GM19238 (cell line): ENCODE measurements at regions not wholly inside any gene's neighbourhood (a gene's known extent, or its start where the extent isn't known, plus 50 kb on each side); places are given as distances from the start of the nearest gene placed in this dataset.
"Not testable (repeated sequence)": the region's sequence is repeated elsewhere in the genome, so short reads cannot be mapped to it uniquely, and the experiment has no call there.

Experiments
- DNase-seq: peaks from one replicate; pipeline ENCODE4 v3.0.0; 2011; ENCODE audit warnings: low spot score; ENCODE audit not compliant: insufficient read length

DNA sequence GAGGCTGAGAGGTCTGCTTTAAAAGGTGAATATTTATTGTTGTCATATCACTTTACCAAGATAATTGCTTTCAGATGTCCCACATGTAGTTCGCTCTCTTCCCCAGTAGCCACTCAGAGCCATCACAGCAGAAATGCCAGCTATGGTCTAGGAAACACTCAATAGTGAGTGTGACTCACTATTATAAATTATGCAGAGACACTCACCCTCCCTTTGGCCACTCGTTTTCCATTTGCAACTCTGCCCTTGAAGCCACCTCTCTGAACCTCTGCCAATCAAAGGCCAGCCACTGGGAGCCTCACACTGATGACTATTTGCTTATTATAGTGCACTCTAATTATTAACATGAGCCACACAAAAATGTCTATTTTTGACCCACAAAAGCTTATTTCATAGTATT is 328.1 kb upstream of the ATP10A start:
- no peak for DNase-seq

DNA sequence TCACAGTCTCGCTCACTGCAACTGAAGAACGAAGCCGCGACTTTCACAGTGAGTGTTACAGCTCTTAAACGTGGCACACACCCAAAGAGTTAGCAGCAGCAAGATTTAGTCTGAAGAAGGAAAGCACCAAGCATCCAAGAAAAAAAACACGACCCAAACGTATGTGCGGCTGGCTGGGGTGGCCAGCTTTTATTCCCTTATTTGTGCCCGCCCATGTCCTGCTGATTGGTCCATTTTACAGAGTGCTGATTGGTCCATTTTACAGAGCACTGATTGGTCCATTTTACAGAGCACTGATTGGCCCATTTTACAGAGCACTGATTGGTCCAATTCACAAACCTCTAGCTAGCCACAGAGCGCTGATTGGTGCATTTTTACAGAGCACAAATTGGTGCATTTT is 323.0 kb upstream of the ATP10A start:
- DNase-seq = not testable (repeated sequence)

DNA sequence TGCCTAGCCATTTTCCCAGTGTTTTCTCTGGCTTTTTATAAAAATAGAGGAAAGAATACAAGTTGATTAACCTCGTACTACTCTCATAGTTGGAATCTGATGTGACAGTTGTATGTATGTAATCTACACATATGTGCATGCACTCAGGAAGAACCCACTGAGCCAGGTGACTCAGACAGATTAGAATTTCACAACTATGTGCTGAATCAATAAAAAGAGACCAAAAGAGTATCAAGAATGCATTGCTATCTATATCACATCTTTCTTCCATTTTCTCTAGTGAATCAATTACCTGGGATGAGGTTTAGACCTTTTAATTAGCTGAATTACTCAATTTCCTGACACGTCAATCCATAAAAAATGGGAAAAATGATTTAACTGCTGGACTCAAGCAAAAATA is 319.3 kb upstream of the ATP10A start:
- DNase-seq = no peak

DNA sequence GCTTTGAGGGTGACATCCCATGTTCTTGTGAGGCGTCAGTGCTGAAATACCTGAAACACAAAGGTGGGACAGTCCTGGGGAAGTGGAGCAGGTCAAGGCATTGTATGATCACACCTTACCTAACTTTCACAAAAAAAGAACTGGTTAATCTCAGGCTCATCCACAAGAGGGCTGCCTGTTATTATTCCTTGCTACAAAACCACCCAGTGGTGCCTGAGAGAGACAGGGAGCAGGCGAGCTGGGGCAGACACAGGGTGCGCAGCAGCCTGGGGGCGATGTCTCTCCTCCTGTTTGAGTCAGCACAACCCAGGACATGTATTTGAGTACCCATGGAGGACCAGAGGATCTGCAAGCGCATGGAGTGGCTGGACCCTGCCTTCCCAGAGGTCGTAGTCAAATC is 316.8 kb upstream of the ATP10A start:
- no peak for DNase-seq

DNA sequence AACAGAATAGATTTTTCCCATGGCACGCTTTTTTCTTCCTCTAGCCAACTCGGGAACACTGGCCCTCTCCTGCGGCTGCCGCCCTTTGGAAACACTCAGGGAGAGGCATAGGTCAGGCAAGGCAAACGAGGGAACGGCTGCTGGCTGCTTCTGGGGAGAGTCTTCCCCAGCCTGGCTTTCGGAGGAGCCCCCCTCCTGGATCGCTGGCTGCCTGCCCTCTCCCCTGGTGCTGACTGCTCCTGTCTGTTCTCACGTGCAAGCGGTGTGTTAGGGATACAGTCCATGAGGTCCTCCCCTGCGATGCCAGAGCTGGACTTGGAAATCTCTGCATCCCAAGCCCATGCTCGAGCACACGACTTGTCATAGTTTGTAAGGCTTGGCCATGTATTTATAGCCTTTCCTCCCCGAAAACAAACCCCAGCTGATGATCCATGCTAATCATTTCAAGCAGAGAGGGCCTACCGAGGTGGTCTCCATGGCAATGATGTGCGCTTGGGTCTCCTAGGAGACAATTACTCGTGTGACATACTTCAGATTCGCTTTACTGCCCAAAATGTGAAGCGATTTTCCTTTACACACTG is 315.6 kb upstream of the ATP10A start:
- no peak for DNase-seq

DNA sequence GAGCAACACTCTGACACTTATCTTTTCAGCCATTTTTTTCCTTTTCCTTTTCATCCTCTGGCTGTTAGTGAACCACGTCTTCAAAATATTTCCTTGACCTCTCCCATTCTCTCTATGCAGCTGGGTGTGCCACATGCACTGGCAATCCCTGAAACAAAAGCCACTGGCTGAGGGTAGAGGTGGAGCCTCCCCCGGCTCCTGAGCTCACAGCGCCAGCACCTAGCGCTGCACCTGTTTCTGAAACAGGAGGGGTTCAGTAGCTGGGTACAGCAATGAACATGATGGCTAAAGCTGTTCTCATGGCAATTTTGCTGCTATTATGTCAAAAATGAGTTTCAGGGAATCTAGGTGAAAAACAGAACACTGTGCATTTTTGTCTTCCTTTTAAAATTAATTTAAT is 314.7 kb upstream of the ATP10A start:
- DNase-seq = no peak

DNA sequence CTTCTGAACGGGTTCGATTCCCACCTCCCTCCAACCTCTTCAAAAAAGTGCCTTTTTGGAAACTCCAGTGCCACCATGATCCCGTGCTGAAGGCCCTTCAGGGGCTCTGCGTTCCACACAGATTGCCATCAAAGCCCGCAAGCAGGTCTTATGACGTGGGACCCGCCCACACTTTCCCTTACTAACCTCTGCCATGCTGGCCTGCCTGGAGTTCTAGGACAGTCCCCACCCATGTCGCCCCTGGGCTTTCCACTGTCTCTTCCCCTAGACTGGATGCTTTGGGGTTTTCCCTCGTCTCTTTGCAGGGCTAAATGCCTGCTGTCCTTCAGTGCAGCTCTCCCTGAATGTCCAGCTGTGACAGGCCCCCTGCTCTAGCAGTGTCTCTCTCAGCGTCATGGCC is 313.7 kb upstream of the ATP10A start:
- DNase-seq = no peak

DNA sequence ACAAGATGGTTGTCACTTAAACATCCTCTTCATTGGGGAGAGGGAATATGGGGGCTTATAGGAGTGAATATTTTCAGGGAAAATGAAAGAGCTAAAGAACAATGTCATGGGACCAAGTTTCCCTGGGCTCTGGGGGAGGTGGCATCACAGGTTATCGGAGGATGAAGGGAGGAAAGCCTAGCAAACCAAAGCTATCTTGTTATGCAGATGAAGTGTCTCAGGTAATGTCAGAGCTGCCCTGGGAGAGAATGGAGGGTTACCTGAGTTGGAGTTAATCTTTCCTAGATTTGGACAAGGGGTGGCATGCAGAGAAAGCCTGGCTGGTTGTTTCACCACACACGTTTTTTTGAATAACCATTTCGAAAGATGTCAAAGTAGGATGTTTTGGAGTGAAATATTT is 308.1 kb upstream of the ATP10A start:
- DNase-seq = no peak

DNA sequence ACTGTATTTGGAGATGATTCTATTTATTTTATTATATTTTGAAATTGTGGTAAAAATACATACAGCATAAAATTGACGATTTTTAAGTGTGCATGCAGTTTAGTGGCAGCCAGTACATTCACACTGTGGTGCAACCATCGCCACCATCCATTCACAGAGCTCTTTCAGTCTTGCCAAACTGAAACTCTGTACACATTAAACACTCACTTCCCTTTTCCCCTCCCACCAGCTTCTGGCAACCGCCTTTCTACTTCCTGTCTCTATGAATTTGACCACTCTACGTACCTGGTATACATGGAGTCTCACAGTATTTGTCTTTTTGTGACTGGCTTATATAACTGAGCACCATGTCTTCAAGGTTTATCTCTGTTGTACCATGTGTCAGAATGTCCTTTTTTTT is 303.3 kb upstream of the ATP10A start:
- no peak for DNase-seq

DNA sequence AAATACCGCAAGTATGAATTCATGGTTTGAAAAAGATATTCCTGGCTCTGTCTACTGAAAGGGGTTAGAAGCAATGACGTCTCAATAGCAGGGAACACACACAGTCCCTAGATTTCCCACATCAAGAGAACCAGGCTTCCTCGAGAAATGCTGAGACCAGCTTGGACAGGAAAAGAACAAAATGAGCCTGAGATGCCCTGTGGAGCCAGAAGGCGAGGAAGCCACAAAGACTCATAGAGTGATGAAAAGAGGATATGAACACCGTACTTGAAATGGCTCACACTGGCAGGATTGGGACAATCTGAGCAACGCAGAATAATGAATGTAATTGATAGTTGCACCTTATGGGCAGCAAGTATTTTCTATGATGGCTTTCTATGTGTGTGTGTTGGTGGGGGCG is 302.4 kb upstream of the ATP10A start:
- no peak for DNase-seq

DNA sequence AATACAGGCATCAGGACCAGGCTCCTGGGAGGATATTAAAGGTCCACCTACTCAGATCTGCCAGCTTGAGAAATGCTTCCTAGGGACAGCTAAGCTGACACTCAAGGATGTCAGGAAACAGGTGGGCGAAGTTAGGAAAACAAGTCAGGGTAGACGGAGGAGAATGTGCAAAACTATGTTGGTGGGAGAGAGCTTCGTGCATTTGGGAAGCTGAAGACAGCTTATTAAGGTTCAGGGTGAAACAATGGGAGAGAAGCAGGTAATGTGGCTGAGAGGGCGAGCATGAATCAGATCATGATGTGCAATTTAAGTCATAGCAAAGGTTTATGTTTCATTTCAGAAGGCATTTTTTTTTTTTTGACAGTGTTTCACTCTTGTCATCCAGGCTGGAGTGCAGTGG is 297.2 kb upstream of the ATP10A start:
- DNase-seq = no peak

DNA sequence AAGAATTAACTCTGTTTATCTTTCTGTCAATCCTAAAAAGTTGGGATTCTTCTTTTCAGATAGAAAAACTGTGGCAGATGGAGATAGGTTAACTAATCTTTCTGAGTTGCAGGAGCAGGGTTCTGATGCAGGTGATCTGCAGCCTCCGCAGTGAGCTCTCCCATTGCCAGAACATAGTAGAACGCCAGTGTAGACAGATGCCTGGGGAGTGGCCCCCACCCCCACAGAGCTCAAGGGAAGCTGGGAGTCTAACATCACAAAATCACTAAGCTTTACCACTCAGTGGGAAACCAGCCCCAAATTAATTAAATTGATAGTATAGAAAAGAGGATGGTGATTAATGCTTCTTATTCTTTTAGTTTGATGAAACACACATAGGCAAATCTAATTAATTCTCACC is 295.0 kb upstream of the ATP10A start:
- DNase-seq = no peak

DNA sequence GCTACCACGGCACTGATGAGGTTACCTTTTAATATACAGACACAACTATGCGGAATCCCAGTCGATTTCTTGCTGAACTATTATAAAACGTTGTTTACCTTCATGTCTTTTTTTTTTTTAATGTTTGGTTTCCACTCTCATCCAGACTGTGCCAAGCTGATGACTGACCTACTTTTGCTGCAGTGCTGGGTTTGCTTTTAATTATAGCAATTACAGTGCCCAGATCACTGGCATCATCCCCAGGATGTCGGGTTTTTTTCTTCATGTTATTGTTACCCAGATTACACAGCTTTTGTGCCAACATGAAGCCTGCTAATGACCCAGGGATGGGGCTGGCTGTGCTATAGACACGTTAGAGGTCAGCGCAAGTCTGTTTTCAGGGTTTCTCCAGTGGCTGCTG is 294.0 kb upstream of the ATP10A start:
- no peak for DNase-seq

DNA sequence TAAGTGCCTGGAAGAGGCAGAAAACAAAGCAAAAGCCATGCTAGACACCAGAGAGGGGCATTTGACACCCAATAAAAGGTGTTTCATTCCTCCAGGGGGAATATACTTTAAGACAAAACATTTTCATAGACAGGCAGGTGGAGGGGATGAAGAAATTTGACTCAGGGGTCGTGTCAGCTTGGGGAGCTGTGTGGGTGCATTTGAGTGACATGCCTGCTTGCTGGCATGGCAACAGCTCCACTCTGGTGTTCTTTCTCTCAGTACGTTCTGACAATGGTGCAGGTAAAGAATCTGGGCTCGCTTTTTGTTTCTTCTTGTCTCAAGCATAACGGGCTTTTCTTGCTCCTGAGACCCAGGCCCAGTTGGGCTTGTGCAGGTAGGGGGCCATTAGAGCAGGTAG is 292.9 kb upstream of the ATP10A start:
- no peak for DNase-seq

DNA sequence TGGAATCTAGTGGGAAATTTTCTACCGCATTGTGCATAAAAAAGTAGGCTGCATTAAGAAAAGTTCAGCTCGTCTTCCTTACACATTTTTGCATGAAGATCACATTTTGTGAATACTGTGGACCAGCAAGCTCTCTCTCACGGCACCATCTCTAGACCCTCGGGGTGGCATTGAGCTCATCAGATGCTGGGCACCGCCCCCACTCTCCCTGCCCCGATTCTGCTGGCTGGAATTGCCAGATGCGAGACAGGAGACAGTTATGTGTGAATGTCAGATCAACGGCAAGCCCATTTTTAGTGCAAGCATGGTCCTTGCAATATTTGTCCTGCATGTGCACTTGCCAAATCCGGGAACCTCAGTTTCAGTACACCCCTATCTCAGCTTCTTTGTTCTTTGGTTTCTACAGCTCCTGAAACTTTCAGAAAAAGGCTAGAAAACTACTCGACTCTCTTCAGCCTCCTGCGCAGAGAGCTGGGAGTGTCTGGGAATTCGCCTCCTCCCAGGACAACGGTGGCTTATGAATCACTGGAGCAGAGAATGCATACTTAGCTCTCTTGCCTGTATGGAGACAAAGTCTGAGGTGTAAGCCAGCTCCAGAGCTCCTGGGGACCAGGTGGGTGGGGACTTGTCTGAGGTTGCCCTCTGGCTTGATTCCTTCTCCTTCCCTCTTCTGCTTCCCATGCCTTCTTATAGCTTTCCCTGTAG is 285.2 kb upstream of the ATP10A start:
- DNase-seq = no peak

DNA sequence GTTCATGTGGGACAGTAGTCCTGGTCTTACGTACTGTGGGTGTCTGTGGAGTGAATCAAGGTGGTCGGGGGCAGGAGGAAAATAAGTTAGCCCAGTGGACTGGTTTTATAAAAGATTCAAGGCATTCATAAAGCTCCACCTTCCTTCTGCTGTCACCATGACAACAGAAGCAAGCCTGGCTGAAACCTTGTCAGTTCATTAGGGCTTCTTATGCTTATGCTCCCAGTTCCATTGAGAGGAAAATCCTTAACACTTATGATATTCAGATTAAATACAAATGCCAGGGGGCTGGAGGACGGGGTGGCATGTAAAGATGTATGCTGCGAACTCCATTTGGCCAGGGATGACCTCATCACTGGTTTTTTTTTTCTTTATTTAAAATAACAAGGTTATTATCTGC is 283.1 kb upstream of the ATP10A start:
- no peak for DNase-seq

DNA sequence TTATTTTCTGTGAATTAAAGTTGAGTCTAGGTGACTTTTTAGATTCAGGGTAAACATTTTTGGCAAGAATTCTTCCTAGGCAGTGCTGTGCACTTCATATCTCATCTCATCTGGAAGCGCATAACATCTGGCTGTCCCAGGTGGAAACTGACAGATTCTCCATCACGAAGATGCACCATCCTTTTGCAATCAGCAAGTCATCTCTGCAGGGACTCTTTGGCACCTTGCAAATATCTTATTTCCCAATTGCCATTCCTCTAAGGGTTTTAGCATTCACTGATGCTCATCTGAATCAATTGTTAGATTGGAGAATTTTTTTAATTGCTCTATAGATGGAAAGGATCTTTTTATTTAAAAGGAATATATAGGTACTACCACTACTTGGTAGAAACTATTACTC is 282.7 kb upstream of the ATP10A start:
- no peak for DNase-seq

DNA sequence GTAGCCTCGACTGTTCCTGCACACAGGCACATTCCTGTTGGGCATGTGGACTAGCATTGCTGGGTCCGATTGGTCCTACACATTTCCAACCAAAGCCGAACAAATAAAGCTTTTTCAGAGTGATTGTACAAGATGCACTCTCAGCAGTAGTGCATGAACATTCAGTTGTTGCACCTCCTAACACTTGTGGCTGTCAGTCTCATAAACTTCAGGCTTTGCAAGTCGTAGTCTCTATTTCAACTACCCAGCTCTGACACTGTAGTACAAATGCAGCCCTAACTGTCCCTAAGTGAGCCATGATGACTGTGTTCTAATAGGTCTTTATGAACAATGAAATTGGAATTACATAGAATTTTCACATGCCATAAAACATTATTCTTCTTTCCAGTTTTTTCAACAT is 281.7 kb upstream of the ATP10A start:
- no peak for DNase-seq

DNA sequence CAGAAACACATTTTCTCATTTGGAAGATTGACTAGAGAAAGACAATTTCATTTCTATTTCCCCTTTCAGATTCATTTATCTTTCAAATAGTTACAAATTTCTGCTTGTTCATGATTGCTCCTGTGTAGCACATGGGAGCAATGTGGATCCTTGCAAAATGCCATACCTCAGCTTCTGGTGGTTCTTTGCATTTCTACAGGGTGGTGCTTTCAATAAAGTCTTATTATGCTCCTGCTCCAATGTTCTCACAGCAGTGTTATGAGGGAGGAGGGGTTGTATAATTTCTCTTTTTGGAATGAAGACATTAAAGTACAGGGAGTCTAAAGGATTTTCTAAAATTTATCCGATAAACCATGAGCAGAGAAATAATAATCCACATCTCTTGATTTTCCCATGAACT is 280.1 kb upstream of the ATP10A start:
- no peak for DNase-seq

DNA sequence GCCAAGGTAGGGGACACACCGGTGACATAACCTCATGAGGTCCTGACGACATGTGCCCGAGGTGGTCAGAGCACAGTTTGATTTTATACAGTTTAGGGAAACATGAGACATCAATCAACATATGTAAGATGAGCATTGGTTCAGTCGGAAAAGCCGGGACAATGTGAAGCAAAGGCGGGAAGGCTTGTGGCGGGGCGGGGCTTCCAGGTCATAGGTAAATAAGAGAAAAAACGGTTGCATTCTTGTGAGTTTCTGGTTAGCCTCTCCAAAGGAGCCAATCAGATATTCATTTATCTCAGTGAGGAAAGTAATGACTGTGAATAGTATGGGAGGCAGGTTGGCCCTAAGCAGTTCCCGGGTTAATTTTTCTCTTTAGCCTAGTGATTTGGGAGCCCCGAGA is 271.7 kb upstream of the ATP10A start:
- no peak for DNase-seq

DNA sequence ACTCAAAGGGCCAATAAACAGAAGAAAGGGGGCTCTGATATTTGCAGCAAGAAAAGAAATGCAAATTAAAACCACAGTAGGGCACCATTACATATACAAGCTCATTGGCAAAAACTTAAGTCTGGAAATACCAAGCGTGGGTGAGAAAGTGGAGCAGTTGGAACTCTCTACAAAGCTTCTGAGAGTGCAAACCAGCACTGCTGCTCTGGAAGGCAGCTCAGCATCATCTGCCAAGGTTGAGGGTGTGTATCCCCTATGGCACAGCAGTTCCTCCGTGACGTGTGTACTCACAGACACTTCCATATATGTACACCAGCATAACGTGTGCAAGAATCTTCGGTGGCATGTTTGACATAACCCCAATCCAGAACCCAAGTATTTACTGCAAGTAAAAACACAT is 271.0 kb upstream of the ATP10A start:
- DNase-seq = no peak

DNA sequence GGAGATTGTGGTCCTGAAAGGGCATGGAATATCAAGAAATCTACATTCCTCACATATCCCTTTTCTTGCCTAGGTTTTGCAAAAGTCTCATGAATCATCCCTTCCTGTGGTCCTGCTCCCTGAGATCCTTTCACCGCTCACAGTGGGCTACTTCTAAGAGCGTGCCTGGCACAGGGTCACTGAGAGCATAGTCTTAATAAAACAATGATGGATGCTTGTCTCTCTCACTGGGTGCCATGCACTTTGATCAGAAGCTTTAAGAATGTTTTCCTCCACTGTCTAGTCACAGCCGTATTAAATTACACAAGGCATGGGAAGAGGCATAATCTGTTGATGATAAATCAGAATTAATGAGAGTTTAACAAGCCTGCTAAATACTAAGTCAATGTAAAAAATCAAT is 269.7 kb upstream of the ATP10A start:
- no peak for DNase-seq

DNA sequence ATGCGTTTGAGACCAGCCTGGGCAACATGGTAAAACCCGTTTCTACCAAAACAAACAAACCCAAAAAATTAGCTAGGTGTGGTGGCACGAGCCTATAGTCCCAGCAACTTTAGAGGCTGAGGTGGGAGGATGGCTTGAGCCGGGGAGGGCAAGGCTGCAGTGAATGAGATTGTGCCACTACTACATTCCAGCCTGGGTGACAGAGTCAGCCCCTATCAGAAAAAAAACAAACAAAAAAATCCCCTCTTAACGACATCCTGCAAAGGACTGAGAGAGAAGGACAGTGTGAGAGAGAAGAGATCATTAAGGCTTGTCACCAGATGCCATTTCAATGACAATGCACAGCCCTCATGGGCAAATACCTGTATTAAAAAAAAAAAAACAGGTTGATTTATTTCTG is 266.7 kb upstream of the ATP10A start:
- no peak for DNase-seq
